ENCODE measurements at regions not wholly inside any gene's neighbourhood (a gene's known extent, or its start where the extent isn't known, plus 50 kb on each side); places are given as distances from the start of the nearest gene placed in this dataset.

DNA sequence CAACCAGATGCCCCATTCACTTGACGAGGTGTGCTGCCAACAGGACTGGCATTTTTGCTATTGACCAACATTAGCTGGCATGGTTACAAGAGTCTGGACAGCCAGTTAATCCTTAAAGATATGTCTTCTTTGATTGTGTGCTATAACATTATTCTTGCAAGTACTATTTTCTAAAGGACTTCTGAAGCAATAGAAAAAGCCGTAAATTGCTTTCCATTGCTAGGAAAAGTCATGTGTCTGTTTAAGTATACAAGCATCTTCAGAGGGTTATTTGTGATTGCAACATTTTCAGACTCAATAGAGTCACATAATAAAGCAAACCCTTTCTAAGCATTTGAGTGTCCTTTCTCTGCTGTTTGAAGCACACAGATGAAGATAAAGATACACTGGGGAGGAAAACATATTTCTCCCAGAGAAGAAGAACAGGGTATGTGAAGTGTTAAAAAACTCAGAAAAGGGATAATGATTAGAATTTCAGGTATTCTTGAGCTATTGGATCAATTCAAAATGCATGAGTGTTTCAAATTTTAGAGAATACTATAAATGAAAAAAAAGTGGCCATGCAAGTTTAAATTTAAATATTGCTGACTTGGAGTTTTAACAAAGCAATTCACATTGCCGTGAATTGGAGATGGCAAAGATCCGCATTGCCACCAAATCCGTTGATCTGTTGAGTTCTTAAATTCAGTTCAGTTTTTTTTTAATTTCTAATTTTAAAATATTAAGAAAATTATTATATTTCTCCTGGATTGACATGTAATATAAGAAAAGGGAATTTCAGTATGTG lies 191.7 kb upstream of the MAP3K7 start:
- H2BK5ac ChIP-seq (ENCODE audit: insufficient read length, low read length): no peak overlapping the region
- H2AK5ac ChIP-seq (ENCODE audit: insufficient read length, low read length): no peak overlapping the region
- no peaks in the 10 kb centered on the region for H3K9me3 ChIP-seq (ENCODE audit: control insufficient read depth, low read depth, low read length)
- H2AFZ ChIP-seq (ENCODE audit: low read length): no peak overlapping the region
- H3K9ac ChIP-seq (ENCODE audit: extremely low read depth, insufficient read length, low read length): no peak overlapping the region
- H4K5ac ChIP-seq (ENCODE audit: insufficient read length, low read depth, low read length): no peak overlapping the region
- TF ChIP-seq, protein P1, sequence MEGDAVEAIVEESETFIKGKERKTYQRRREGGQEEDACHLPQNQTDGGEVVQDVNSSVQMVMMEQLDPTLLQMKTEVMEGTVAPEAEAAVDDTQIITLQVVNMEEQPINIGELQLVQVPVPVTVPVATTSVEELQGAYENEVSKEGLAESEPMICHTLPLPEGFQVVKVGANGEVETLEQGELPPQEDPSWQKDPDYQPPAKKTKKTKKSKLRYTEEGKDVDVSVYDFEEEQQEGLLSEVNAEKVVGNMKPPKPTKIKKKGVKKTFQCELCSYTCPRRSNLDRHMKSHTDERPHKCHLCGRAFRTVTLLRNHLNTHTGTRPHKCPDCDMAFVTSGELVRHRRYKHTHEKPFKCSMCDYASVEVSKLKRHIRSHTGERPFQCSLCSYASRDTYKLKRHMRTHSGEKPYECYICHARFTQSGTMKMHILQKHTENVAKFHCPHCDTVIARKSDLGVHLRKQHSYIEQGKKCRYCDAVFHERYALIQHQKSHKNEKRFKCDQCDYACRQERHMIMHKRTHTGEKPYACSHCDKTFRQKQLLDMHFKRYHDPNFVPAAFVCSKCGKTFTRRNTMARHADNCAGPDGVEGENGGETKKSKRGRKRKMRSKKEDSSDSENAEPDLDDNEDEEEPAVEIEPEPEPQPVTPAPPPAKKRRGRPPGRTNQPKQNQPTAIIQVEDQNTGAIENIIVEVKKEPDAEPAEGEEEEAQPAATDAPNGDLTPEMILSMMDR (conservative IDR thresholded peaks at IDR 0.05): no peak
- Mint-ChIP-seq H3K4me1 (peaks cover 29 to 37% of the 10 kb centered on the region in 2 experiments), H3K4me3 (no peak overlapping the region), H3K9me3 (peaks cover 0 to 3% of the 10 kb centered on the region in 2 experiments; a peak in 1 of 5 replicates), H3K27ac (no peak overlapping the region; a peak in 1 of 7 replicates), H3K27me3 (ENCODE audit: low read depth) (no peaks in the 10 kb centered on the region; the same call in 1 of the 2 replicates), H3K36me3 (ENCODE audit: insufficient read depth in 1 of 3, low read depth in 3 of 3) (no peaks in the 10 kb centered on the region; a peak in 1 of 7 replicates)
- no peak overlapping the region for H3K56ac ChIP-seq (ENCODE audit: insufficient read length, low read depth, low read length)
- H3K18ac ChIP-seq (ENCODE audit: insufficient read length, low read depth, low read length): no peak overlapping the region
- no peak overlapping the region for H3T11ph ChIP-seq (ENCODE audit: low read length)
- H2BK12ac ChIP-seq (ENCODE audit: insufficient read length, low read depth, low read length): no peak overlapping the region
- no peaks in the 10 kb centered on the region for H3K79me1 ChIP-seq (ENCODE audit: insufficient read depth, low read depth, low read length, poor library complexity, severe bottlenecking)
- no peak overlapping the region for H3K4me2 ChIP-seq (ENCODE audit: insufficient read depth, insufficient read length, low read length)
- no peak overlapping the region for H3K4ac ChIP-seq (ENCODE audit: low read depth, low read length)
- no peak overlapping the region for H2BK120ac ChIP-seq (ENCODE audit: low read depth, low read length, poor library complexity, severe bottlenecking)
- no peaks in the 10 kb centered on the region for H4K20me1 ChIP-seq (ENCODE audit: control insufficient read depth, insufficient read depth, insufficient read length)
- H4K91ac ChIP-seq (ENCODE audit: insufficient read length, low read depth, low read length): no peak overlapping the region
- H3K23me2 ChIP-seq (ENCODE audit: insufficient read length, low read depth, low read length, poor library complexity, severe bottlenecking): no peaks in the 10 kb centered on the region
- H4K8ac ChIP-seq (replicated peaks; ENCODE audit: insufficient read length, low read depth, low read length): no peak overlapping the region
- no peaks in the 10 kb centered on the region for H3K79me2 ChIP-seq (ENCODE audit: insufficient read depth, low read length)
- no peak overlapping the region for H2BK20ac ChIP-seq (ENCODE audit: low read depth, low read length, poor library complexity, severe bottlenecking)
- H3K23ac ChIP-seq (ENCODE audit: insufficient read length, low read depth, low read length): no peak overlapping the region
- H3K4me1 ChIP-seq (ENCODE audit: insufficient read depth, low read length): no peaks in the 10 kb centered on the region
- no peaks in the 10 kb centered on the region for H3K27me3 ChIP-seq (ENCODE audit: insufficient read depth, low read length)
- WGBS (ENCODE audit: extremely low coverage, insufficient read length, low lambda C conversion rate): no CpG with 5 or more reads among the region's 5 CpGs
- no peak overlapping the region for H3K27ac ChIP-seq (ENCODE audit: insufficient read length, low read depth, low read length)
- no peak overlapping the region for H3K14ac ChIP-seq (ENCODE audit: insufficient read depth, low read length)
- DNase-seq: no peak
- H2BK15ac ChIP-seq (ENCODE audit: low read depth, low read length): no peak overlapping the region

Measured in H9 (cell line).